ENCODE measurements at regions not wholly inside any gene's neighbourhood (a gene's known extent, or its start where the extent isn't known, plus 50 kb on each side); places are given as distances from the start of the nearest gene placed in this dataset.

DNA sequence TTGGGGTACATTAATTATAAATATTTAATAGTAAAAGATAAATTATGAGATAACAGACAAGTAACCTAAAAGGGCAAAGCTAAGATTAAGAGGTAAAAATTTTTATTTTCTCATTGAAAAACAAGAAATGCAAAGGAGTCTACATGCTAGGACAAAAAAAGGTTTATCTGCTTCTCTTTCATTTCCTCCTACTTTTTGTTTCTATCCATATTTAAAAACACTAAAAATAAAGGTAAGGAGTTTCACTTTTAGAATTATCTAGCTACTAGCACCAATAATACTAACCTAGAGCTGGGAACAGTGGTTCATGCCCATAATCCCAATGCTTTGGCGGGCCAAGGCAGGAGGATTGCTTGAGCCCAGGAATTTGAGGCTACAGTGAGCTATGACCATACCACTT lies 1551.7 kb upstream of the SLC39A10 start (continued):
- no peak for TF ChIP-seq CEBPB (IDR thresholded peaks at IDR 0.05; ENCODE audit: low read depth, low read length)
- TF ChIP-seq ZNF274 (IDR thresholded peaks at IDR 0.05; ENCODE audit: borderline replicate concordance, extremely low read depth, low read length), result no peak
- TF ChIP-seq TBP (IDR thresholded peaks at IDR 0.05; ENCODE audit: low read depth, low read length), result no peak
- no peak for TF ChIP-seq CREB1 (IDR thresholded peaks at IDR 0.05)
- TF ChIP-seq, protein P1, sequence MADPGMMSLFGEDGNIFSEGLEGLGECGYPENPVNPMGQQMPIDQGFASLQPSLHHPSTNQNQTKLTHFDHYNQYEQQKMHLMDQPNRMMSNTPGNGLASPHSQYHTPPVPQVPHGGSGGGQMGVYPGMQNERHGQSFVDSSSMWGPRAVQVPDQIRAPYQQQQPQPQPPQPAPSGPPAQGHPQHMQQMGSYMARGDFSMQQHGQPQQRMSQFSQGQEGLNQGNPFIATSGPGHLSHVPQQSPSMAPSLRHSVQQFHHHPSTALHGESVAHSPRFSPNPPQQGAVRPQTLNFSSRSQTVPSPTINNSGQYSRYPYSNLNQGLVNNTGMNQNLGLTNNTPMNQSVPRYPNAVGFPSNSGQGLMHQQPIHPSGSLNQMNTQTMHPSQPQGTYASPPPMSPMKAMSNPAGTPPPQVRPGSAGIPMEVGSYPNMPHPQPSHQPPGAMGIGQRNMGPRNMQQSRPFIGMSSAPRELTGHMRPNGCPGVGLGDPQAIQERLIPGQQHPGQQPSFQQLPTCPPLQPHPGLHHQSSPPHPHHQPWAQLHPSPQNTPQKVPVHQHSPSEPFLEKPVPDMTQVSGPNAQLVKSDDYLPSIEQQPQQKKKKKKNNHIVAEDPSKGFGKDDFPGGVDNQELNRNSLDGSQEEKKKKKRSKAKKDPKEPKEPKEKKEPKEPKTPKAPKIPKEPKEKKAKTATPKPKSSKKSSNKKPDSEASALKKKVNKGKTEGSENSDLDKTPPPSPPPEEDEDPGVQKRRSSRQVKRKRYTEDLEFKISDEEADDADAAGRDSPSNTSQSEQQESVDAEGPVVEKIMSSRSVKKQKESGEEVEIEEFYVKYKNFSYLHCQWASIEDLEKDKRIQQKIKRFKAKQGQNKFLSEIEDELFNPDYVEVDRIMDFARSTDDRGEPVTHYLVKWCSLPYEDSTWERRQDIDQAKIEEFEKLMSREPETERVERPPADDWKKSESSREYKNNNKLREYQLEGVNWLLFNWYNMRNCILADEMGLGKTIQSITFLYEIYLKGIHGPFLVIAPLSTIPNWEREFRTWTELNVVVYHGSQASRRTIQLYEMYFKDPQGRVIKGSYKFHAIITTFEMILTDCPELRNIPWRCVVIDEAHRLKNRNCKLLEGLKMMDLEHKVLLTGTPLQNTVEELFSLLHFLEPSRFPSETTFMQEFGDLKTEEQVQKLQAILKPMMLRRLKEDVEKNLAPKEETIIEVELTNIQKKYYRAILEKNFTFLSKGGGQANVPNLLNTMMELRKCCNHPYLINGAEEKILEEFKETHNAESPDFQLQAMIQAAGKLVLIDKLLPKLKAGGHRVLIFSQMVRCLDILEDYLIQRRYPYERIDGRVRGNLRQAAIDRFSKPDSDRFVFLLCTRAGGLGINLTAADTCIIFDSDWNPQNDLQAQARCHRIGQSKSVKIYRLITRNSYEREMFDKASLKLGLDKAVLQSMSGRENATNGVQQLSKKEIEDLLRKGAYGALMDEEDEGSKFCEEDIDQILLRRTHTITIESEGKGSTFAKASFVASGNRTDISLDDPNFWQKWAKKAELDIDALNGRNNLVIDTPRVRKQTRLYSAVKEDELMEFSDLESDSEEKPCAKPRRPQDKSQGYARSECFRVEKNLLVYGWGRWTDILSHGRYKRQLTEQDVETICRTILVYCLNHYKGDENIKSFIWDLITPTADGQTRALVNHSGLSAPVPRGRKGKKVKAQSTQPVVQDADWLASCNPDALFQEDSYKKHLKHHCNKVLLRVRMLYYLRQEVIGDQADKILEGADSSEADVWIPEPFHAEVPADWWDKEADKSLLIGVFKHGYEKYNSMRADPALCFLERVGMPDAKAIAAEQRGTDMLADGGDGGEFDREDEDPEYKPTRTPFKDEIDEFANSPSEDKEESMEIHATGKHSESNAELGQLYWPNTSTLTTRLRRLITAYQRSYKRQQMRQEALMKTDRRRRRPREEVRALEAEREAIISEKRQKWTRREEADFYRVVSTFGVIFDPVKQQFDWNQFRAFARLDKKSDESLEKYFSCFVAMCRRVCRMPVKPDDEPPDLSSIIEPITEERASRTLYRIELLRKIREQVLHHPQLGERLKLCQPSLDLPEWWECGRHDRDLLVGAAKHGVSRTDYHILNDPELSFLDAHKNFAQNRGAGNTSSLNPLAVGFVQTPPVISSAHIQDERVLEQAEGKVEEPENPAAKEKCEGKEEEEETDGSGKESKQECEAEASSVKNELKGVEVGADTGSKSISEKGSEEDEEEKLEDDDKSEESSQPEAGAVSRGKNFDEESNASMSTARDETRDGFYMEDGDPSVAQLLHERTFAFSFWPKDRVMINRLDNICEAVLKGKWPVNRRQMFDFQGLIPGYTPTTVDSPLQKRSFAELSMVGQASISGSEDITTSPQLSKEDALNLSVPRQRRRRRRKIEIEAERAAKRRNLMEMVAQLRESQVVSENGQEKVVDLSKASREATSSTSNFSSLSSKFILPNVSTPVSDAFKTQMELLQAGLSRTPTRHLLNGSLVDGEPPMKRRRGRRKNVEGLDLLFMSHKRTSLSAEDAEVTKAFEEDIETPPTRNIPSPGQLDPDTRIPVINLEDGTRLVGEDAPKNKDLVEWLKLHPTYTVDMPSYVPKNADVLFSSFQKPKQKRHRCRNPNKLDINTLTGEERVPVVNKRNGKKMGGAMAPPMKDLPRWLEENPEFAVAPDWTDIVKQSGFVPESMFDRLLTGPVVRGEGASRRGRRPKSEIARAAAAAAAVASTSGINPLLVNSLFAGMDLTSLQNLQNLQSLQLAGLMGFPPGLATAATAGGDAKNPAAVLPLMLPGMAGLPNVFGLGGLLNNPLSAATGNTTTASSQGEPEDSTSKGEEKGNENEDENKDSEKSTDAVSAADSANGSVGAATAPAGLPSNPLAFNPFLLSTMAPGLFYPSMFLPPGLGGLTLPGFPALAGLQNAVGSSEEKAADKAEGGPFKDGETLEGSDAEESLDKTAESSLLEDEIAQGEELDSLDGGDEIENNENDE (IDR thresholded peaks at IDR 0.05; ENCODE audit: insufficient replicate concordance, low read length), result no peak
